HEK293 (cell line): ENCODE measurements at regions not wholly inside any gene's neighbourhood (a gene's known extent, or its start where the extent isn't known, plus 50 kb on each side); places are given as distances from the start of the nearest gene placed in this dataset.

Experiments
- CTCF ChIA-PET: fragments of 350-600 bp; formaldehyde crosslinking; extraction: SDS; loops from one replicate; lab custom pipeline; 2021; ENCODE audit warnings: antibody characterized with exemption; lab: Yijun Ruan, JAX
- POLR2A ChIA-PET: fragments of 300-600 bp; formaldehyde crosslinking; extraction: SDS; loops from one replicate; lab custom pipeline; 2020; ENCODE audit warnings: antibody characterized with exemption, inconsistent platforms; lab: Yijun Ruan, JAX
- H3K27ac ChIP-seq: fragments of 200-500 bp; sonication (Bioruptor generic); 2 replicates; pipeline ENCODE4 v1.5.1; 2014; ENCODE audit warnings: low read depth, low read length, control low read depth, inconsistent platforms; ENCODE audit errors: extremely low read depth
- H3K36me3 ChIP-seq, 2 experiments: fragments of 200-500 bp in 1 of 2; sonication (Bioruptor generic) in 1 of 2; 1 replicate in 1 of 2; 2 replicates in 1 of 2; pipeline ENCODE4 v1.5.1; 2014 to 2017; ENCODE audit warnings: inconsistent platforms in 2 of 2, low read length in 2 of 2; ENCODE audit not compliant: control insufficient read depth in 2 of 2, insufficient read depth in 1 of 2
- H3K4me1 ChIP-seq: fragments of 200-500 bp; sonication (Bioruptor generic); 2 replicates; pipeline ENCODE4 v1.5.1; 2014; ENCODE audit warnings: mild to moderate bottlenecking, low read length, inconsistent platforms; ENCODE audit not compliant: control insufficient read depth, insufficient read depth
- H3K4me3 ChIP-seq: 2 replicates; pipeline ENCODE4 v1.5.1; 2011; ENCODE audit warnings: low read depth, mild to moderate bottlenecking, control low read depth, low read length, moderate library complexity
- H3K9me3 ChIP-seq: fragments of 200-500 bp; sonication (Bioruptor generic); 2 replicates; pipeline ENCODE4 v1.5.1; 2014; ENCODE audit warnings: low read depth, low read length, inconsistent platforms; ENCODE audit not compliant: control insufficient read depth, insufficient read depth
- GLI4 ChIP-seq: fragments of 450-650 bp; formaldehyde crosslinking; IDR thresholded peaks from 2 replicates; pipeline ENCODE4 v1.5.1; 2016; ENCODE audit warnings: missing biosample characterization, missing genetic modification characterization
- KLF9 ChIP-seq: fragments of 450-650 bp; formaldehyde crosslinking; IDR thresholded peaks from 2 replicates; pipeline ENCODE4 v1.5.1; 2016; ENCODE audit warnings: missing biosample characterization, missing genetic modification characterization, low read depth
- TSHZ1 ChIP-seq: fragments of 450-650 bp; formaldehyde crosslinking; IDR thresholded peaks from 2 replicates; pipeline ENCODE4 v1.5.1; 2016; ENCODE audit warnings: missing biosample characterization, missing genetic modification characterization, borderline replicate concordance
- ZBTB10 ChIP-seq: fragments of 450-650 bp; formaldehyde crosslinking; IDR thresholded peaks from 2 replicates; pipeline ENCODE4 v1.5.1; 2016; ENCODE audit warnings: missing biosample characterization, missing genetic modification characterization
- ZBTB26 ChIP-seq: fragments of 450-650 bp; formaldehyde crosslinking; optimal IDR thresholded peaks from 2 replicates; pipeline ENCODE3; 2016; ENCODE audit warnings: missing biosample characterization, mild to moderate bottlenecking, missing genetic modification characterization
- ZBTB6 ChIP-seq: fragments of 450-650 bp; formaldehyde crosslinking; IDR thresholded peaks from 2 replicates; pipeline ENCODE4 v1.5.1; 2017; ENCODE audit warnings: missing biosample characterization, missing genetic modification characterization
- ZNF132 ChIP-seq: fragments of 450-650 bp; formaldehyde crosslinking; IDR thresholded peaks from 2 replicates; pipeline ENCODE4 v1.5.1; 2017; ENCODE audit warnings: missing biosample characterization, missing genetic modification characterization, borderline replicate concordance
- ZNF157 ChIP-seq: fragments of 450-650 bp; formaldehyde crosslinking; IDR thresholded peaks from 2 replicates; pipeline ENCODE4 v1.5.1; 2016; ENCODE audit warnings: missing biosample characterization, missing genetic modification characterization
- ZNF19 ChIP-seq: fragments of 450-650 bp; formaldehyde crosslinking; IDR thresholded peaks from 2 replicates; pipeline ENCODE4; 2016; ENCODE audit warnings: missing biosample characterization, missing genetic modification characterization, low read depth
- ZNF274 ChIP-seq, 2 experiments: fragments of 200-500 bp in 1 of 2; fragments of 450-650 bp in 1 of 2; sonication (Bioruptor generic) in 1 of 2; formaldehyde crosslinking in 1 of 2; IDR thresholded peaks; 2 replicates each; pipeline versions ENCODE4 v1.5.1 to v1.6.1; 2014 to 2016; ENCODE audit warnings: borderline replicate concordance in 1 of 2, inconsistent platforms in 1 of 2, low read length in 1 of 2, missing biosample characterization in 1 of 2, missing genetic modification characterization in 1 of 2
- ZNF280C ChIP-seq: fragments of 450-650 bp; formaldehyde crosslinking; IDR thresholded peaks from 2 replicates; pipeline ENCODE4 v1.5.1; 2016; ENCODE audit warnings: missing biosample characterization, missing genetic modification characterization
- ZNF280D ChIP-seq: fragments of 450-650 bp; formaldehyde crosslinking; IDR thresholded peaks from 2 replicates; pipeline ENCODE4 v1.5.1; 2016; ENCODE audit warnings: missing biosample characterization, missing genetic modification characterization
- ZNF324 ChIP-seq: fragments of 450-650 bp; formaldehyde crosslinking; IDR thresholded peaks from 2 replicates; pipeline ENCODE4 v1.5.1; 2016; ENCODE audit warnings: missing biosample characterization, missing genetic modification characterization
- ZNF354C ChIP-seq: fragments of 450-650 bp; formaldehyde crosslinking; IDR thresholded peaks from 2 replicates; pipeline ENCODE4 v1.5.1; 2016; ENCODE audit warnings: missing biosample characterization, missing genetic modification characterization, low read depth, borderline replicate concordance
- ZNF391 ChIP-seq: fragments of 450-650 bp; formaldehyde crosslinking; IDR thresholded peaks from 2 replicates; pipeline ENCODE4 v1.5.1; 2016; ENCODE audit warnings: low read depth, missing biosample characterization, missing genetic modification characterization, borderline replicate concordance
- ZNF529 ChIP-seq: fragments of 450-650 bp; formaldehyde crosslinking; IDR thresholded peaks from 2 replicates; pipeline ENCODE4 v1.5.1; 2017; ENCODE audit warnings: missing genetic modification characterization, missing biosample characterization; ENCODE audit not compliant: insufficient replicate concordance
- ZNF561 ChIP-seq: fragments of 450-650 bp; IDR thresholded peaks from 2 replicates; pipeline ENCODE4 v1.5.1; 2018; ENCODE audit warnings: missing biosample characterization, missing genetic modification characterization, borderline replicate concordance
- ZNF571 ChIP-seq: fragments of 450-650 bp; formaldehyde crosslinking; IDR thresholded peaks from 2 replicates; pipeline ENCODE4 v1.5.0; 2017; ENCODE audit warnings: missing biosample characterization, missing genetic modification characterization
- ZNF600 ChIP-seq: fragments of 450-650 bp; formaldehyde crosslinking; IDR thresholded peaks from 2 replicates; pipeline ENCODE4 v1.5.1; 2016; ENCODE audit warnings: missing biosample characterization, missing genetic modification characterization
- ZNF660 ChIP-seq: fragments of 450-650 bp; IDR thresholded peaks from 2 replicates; pipeline ENCODE4 v1.5.1; 2018; ENCODE audit warnings: missing biosample characterization, mild to moderate bottlenecking, missing genetic modification characterization
- ZSCAN4 ChIP-seq: fragments of 450-650 bp; formaldehyde crosslinking; IDR thresholded peaks from 2 replicates; pipeline ENCODE4 v1.5.1; 2017; ENCODE audit warnings: missing biosample characterization, missing genetic modification characterization

GRCh38 chr7:33825644-33826043, 79.7 kb upstream of the BMPER start (continued):
- TF ChIP-seq TSHZ1 (tag by site-specific recombination): no peak
- TF ChIP-seq ZNF600 (tag by site-specific recombination): no peak
- no peak for TF ChIP-seq ZNF280D (tag by site-specific recombination)
- TF ChIP-seq ZNF274 (IDR thresholded peaks at IDR 0.05; ENCODE audit: low read length): no peak
- no peak for TF ChIP-seq ZNF274 (tag by site-specific recombination; IDR thresholded peaks at IDR 0.05; ENCODE audit: borderline replicate concordance)
- no peak for TF ChIP-seq ZNF132 (tag by site-specific recombination)
- no peak for TF ChIP-seq ZBTB10 (tag by site-specific recombination)
- no peak for TF ChIP-seq ZNF391 (tag by site-specific recombination)
- TF ChIP-seq ZNF157 (tag by site-specific recombination): no peak
- no peak for TF ChIP-seq GLI4

GRCh38 chr7:33829536-33829935, 75.8 kb upstream of the BMPER start:
- Histone ChIP-seq H3K4me3 (no peak overlapping the region), H3K36me3 (no peaks in the 10 kb centered on the region), H3K27ac (no peak overlapping the region), H3K4me1 (no peaks in the 10 kb centered on the region), H3K9me3 (no peaks in the 10 kb centered on the region)
- ChIA-PET POLR2A (no interaction called here), CTCF (no interaction called here)
- TF ChIP-seq KLF9 (tag by site-specific recombination) (no peak), ZNF19 (tag by site-specific recombination) (no peak), ZNF529 (tag by site-specific recombination) (no peak), ZNF280C (no peak), ZBTB6 (tag by site-specific recombination) (no peak), ZNF354C (no peak), ZBTB26 (no peak), ZNF571 (no peak), ZSCAN4 (tag by site-specific recombination) (no peak), ZNF324 (tag by site-specific recombination) (no peak), ZNF660 (tag by site-specific recombination) (no peak), ZNF561 (tag by site-specific recombination) (no peak)
